HG02678 (cell line): ENCODE measurements at regions not wholly inside any gene's neighbourhood (a gene's known extent, or its start where the extent isn't known, plus 50 kb on each side); places are given as distances from the start of the nearest gene placed in this dataset.

Experiments used
- ATAC-seq: cut with Tn5 transposase; IDR thresholded peaks from one replicate; pipeline ENCODE4 v1.9.1; 2021; ENCODE audit warnings: mild to moderate bottlenecking, moderate library complexity; ENCODE audit not compliant: unreplicated experiment

- ATAC-seq, result no peak
These were observed 49.9 kb upstream of the HS6ST1 start for GRCh38 chr2:128368437-128369107.

- no peak for ATAC-seq
These were observed 50.5 kb upstream of the HS6ST1 start for GRCh38 chr2:128369108-128369555.

- no peak for ATAC-seq
These were observed 51.2 kb upstream of the HS6ST1 start for GRCh38 chr2:128369602-128370467.

GRCh38 chr2:128370468-128371247 is 52.0 kb upstream of the HS6ST1 start:
- no peak for ATAC-seq

GRCh38 chr2:128371248-128371630 is 52.6 kb upstream of the HS6ST1 start:
- no peak for ATAC-seq

GRCh38 chr2:128371648-128372345 is 53.1 kb upstream of the HS6ST1 start:
- no peak for ATAC-seq

- ATAC-seq, result no peak
These were observed 54.1 kb upstream of the HS6ST1 start for GRCh38 chr2:128372621-128373341.

- ATAC-seq, result no peak
These were observed 54.9 kb upstream of the HS6ST1 start for GRCh38 chr2:128373451-128374000.

GRCh38 chr2:128374001-128374710 is 55.5 kb upstream of the HS6ST1 start:
- ATAC-seq, result no peak

GRCh38 chr2:128374711-128375413 is 56.2 kb upstream of the HS6ST1 start:
- no peak for ATAC-seq

- no peak for ATAC-seq
These were observed 56.8 kb upstream of the HS6ST1 start for GRCh38 chr2:128375454-128375853.

GRCh38 chr2:128376241-128377041 is 57.8 kb upstream of the HS6ST1 start:
- ATAC-seq, result no peak

GRCh38 chr2:128377071-128377910 is 58.6 kb upstream of the HS6ST1 start:
- ATAC-seq, result no peak

- no peak for ATAC-seq
These were observed 59.8 kb upstream of the HS6ST1 start for GRCh38 chr2:128378231-128379020.

GRCh38 chr2:128379021-128380015 is 60.6 kb upstream of the HS6ST1 start:
- no peak for ATAC-seq
